22Rv1 (cell line): ENCODE measurements at regions not wholly inside any gene's neighbourhood (a gene's known extent, or its start where the extent isn't known, plus 50 kb on each side); places are given as distances from the start of the nearest gene placed in this dataset.

Experiments used
- ZFX ChIP-seq: fragments of 450-650 bp; IDR thresholded peaks from 2 replicates; pipeline ENCODE4 v1.6.1; 2017; ENCODE audit warnings: antibody characterized with exemption, borderline replicate concordance
- TF ChIP-seq, protein P1 (sequence below): fragments of 450-650 bp; IDR thresholded peaks from 2 replicates; pipeline ENCODE4 v1.5.1; 2017; ENCODE audit warnings: mild to moderate bottlenecking

DNA sequence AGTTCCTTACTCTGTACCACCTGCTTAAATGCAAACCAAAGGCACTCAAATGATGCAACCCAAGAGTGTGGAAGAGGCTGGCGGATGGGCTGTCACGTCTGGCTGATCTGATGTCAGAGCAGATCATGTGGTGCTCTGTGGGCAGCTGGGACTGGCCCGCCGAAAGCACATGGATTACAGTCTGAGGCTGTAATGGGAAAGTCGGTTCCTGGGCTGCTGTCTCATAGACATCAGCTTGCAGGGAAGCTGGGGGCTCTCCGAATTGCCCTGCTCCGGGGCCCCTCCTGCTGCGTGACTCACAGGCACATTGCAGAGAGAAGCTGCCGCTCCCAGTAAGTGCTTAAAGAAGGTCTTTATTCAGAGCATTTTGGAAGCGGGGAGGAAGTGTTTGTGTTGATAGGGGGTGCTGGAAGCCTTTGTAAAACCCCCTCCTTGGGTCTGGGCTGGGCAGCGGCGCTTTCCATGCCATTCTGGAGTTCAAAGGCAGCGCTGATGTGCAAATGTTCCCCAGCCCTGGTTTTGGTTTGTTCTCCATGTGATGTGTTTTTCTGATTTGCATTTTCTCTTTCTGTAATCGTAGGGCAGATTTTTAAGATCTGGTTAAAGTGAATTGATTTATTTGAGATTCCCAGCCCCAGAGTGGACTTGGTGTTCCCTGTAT lies 181.1 kb downstream of the LARP7 start:
- TF ChIP-seq, protein P1, sequence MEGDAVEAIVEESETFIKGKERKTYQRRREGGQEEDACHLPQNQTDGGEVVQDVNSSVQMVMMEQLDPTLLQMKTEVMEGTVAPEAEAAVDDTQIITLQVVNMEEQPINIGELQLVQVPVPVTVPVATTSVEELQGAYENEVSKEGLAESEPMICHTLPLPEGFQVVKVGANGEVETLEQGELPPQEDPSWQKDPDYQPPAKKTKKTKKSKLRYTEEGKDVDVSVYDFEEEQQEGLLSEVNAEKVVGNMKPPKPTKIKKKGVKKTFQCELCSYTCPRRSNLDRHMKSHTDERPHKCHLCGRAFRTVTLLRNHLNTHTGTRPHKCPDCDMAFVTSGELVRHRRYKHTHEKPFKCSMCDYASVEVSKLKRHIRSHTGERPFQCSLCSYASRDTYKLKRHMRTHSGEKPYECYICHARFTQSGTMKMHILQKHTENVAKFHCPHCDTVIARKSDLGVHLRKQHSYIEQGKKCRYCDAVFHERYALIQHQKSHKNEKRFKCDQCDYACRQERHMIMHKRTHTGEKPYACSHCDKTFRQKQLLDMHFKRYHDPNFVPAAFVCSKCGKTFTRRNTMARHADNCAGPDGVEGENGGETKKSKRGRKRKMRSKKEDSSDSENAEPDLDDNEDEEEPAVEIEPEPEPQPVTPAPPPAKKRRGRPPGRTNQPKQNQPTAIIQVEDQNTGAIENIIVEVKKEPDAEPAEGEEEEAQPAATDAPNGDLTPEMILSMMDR, result no peak
- no peak for TF ChIP-seq ZFX
